ENCODE measurements at regions not wholly inside any gene's neighbourhood (a gene's known extent, or its start where the extent isn't known, plus 50 kb on each side); places are given as distances from the start of the nearest gene placed in this dataset.
"Not testable (repeated sequence)": the region's sequence is repeated elsewhere in the genome, so short reads cannot be mapped to it uniquely, and the experiment has no call there.

GRCh38 chr3:190192087-190192486, 71.4 kb upstream of the P3H2 start:
- peak in 1 of 3 experiments; percentile 35 for DNase-seq

- DNase-seq = no peak
These were observed 67.5 kb upstream of the P3H2 start for GRCh38 chr3:190188197-190188596.

DNA sequence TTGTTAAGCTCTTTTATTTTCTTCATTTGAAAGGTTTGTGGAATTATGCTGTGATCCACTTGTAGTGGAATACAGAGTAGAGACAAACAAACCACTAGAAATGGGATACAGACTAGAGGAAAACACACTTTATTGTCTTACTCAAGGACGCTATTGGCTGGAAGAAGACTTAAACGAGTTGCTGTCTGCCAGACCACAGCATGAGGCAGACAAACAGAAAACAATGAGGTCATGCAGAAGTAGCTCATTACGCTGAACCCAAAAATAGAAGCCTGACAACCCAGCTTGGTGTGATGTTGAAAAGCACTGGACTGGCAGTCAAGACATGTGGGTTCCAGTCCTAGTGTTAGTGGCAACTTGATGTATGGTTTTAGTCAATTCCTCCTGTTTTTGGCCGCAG, 62.4 kb upstream of the P3H2 start:
- DNase-seq = peak; percentile 34 to 76 (median 53)

DNA sequence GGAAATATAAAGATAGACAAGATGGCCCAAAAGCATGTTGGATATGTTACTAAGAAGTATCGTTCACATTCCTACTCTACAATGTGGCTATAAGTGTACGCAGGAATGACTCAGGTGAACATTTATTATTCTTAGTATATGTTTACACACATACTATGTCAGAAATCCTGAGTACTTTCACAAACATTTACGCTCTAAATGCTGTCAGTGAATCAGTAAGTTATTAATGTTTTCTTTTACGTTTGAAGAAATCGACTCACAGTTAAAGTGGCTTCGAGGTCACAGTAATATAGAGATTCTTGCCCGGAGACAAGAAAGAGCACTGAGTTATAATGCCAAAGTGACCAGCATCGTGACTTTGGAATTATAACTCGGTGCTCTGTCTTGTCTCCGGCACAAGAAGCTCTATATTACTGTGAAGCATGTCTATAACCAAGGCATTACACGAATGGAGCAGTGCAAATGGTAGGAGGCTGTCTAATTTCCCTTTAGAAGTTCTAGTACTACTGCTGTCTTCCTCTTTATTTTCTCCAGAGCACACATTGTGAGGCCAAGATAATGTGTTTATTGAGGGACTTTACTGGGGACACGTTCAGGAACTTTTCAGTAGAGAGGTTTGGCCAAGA, 61.8 kb upstream of the P3H2 start:
- no peak for DNase-seq

- DNase-seq = no peak
These were observed 59.6 kb upstream of the P3H2 start for GRCh38 chr3:190180268-190180667.

- DNase-seq = no peak
These were observed 58.1 kb upstream of the P3H2 start for GRCh38 chr3:190178779-190179178.

- not testable (repeated sequence) for DNase-seq
These were observed 56.3 kb upstream of the P3H2 start for GRCh38 chr3:190176933-190177525.

GRCh38 chr3:190176106-190176505, 55.4 kb upstream of the P3H2 start:
- DNase-seq = not testable (repeated sequence)

- DNase-seq = no peak
These were observed 54.8 kb upstream of the P3H2 start for GRCh38 chr3:190175490-190175889.

GRCh38 chr3:190174471-190174870, 53.8 kb upstream of the P3H2 start:
- DNase-seq = no peak

GRCh38 chr3:190173426-190173825, 52.7 kb upstream of the P3H2 start:
- DNase-seq = no peak

DNA sequence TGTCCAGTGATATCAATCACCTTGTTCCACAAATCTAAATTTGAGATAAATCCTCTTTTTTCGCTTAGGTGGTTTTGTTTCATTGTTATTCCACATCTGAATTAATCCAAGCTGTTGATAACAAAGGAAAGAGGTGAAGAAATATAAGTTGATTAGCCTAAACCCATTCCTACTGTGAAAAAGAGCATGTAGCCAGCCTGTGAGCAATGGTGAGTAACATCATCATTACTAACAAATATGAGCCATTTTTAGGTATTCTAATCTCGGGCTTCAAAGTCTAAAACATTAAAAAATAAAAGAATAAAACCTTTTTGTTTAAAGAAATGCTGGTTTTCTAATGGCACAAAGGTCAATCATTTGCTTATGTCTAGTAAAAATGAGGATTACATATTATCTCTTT, 52.1 kb upstream of the P3H2 start:
- DNase-seq = no peak
